HPDE6-E6E7 (cell line): ENCODE measurements at regions not wholly inside any gene's neighbourhood (a gene's known extent, or its start where the extent isn't known, plus 50 kb on each side); places are given as distances from the start of the nearest gene placed in this dataset.

Experiments used
- DNase-seq: peaks from one replicate; pipeline ENCODE4 v3.0.0; 2011; ENCODE audit warnings: missing footprints; ENCODE audit errors: extremely low spot score

DNA sequence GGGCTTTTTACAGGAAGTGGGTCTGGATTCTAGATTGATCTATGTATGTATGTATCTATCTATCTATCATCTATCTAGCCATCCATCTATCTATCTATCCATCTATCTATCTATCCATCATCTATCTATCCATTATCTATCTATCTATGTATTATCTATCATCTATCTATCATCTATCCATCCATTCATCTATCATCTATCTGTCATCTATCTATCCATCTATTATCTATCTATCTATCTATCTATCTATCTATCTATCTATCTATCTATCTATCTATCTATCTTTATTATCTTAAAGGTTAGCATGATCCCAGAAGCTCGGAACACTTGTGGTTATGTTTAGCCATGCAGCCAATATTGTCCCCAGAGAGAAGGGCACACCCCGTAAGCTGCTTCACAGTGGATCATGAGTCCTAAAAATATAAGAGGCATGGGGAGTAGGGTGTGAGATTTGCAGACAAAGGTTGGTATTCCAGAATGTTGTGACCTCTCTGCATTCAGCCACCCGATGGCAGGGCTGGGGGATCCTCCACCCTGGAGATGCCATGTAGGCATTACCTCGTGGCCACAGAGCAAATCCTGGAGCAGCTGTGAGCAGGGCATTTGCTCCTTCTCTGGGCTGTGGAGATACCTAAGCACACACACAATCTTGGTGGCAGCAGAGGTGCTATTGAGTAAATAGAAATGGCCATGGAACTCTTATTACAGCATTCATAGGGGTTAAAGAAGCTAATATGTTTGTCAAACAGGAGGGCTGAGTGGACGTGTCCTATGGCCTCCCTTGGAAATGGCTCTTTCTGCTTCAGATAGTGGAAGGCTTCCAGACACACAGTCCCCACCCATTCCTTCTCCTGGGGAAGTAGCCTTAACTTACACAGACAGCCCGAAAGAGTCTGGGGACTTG, 310.0 kb upstream of the TSHZ3 start:
- DNase-seq, result no peak

DNA sequence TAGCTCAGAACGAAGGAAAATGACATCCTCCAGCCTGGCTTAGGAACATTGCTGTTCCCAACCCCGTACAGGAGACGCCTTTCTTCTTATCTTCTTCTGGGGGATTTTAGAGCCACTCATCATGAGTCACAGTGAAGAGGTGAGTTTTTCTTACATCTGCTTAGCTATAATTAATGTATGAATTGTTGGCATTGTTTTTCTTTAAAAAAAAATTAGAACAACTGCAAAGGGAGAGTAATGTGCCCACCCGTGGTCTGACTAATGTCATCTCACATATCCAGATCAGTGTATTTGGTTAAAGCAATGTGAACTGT, 310.6 kb upstream of the TSHZ3 start:
- DNase-seq, result no peak

DNA sequence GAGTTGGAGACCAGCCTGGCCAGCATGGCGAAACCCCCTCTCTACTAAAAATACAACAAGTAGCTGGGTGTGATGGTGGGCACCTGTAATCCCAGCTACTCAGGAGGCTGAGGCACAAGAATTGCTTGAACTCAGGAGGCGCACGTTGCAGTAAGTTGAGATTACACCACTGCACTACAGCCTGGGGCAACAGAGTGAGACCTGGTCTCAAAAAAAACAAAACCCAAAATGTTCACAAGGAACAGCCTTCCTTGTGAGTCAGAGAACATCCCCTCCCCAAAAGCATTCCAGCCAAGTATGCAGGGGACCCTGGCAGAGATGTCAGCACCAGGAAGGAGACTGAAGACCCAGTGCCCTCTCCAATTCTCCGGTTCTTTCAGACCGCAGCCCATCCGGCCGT, 314.9 kb upstream of the TSHZ3 start:
- DNase-seq, result no peak

DNA sequence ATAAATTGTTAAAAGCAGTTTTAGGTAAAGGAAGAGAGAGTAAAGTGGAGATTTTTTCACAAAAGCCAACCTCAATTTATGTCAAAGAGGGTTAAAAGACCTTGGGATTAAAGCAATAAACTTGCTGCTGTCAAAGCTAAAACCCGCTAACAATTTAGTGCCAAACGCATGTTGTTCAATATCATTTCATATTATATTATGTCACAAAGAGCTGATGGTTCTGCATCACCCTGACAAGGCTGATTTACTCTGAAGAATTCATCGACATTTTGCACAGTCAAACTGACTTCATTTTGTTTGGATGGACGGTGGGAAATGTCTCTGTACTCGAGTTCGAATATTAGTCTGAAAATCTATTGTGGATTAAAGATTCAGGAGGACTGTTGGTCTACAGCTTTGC, 315.8 kb upstream of the TSHZ3 start:
- DNase-seq, result no peak

DNA sequence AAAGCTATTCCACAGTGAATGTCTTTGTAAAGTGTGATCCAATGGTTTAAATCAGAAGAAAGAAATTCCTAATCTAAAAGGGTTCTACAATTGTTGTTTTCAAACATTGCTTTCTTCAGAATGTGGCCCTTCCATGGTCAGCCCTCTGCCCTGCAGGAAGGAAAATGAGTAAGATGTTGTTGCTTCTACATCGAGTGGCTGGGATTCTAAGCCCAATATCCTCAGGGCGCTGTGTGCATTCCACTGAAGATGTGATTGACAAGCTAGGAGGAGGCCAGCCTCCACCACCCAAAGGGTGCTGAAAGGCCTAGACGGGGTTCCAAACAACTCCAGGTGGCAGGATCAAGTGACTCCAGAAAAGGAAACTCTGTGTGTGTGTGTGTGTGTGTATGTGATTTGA, 316.9 kb upstream of the TSHZ3 start:
- no peak for DNase-seq

DNA sequence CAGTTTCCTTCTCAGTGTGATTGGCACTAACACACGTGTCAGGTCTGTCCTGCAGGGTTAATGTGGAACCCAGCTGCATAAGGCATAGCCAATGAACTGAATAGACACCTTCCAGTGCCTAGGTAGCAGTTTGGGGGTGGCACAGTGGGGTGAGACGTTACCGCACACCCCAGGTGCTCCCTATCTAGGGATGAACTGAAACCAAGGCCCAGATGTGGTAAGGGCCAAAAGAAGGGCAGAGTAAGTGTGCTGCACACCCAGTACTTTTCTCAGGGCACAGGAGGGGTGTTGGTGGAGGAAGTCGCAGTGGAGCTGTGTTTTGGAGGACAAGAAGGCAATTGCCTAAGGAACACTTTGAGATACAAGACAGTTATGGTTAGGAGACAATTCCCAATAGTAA, 317.9 kb upstream of the TSHZ3 start:
- no peak for DNase-seq

DNA sequence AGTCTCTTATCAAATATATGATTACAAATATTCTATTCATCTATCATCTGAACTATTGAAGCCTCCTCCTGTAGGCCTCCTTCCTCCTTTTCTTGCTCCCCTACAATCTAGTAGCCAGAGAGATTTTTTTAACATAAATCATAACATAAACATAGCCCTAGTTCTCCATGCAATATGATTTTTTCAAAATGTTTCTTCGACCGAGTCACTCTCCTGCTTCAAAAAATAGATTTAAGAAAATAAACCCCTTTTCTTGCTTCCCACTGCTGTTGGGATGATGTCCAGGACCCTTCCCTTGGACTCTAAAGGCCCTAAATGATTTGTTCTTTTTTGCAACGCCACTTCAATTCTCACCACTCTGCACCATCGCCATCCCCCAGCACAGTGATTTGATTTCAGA, 319.7 kb upstream of the TSHZ3 start:
- DNase-seq, result no peak

DNA sequence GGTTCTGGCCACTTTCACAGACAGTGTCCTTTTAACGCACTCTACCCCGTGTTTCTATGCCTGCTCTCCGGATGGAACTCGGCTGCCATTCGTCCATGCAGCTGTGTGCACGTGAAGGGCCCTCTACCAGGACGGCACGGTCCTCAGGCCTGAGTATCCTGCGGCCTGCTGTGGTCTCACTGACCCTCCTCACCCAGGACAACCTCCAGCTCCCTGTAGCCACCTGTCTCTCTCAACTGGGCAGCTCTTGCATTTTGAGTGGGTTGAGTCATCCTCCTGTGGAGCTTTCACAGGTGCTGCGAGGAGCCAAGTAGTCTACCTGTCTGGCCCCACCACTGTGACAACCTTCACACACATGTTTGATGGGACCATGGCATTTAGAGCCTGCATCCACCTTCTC, 321.7 kb upstream of the TSHZ3 start:
- no peak for DNase-seq

DNA sequence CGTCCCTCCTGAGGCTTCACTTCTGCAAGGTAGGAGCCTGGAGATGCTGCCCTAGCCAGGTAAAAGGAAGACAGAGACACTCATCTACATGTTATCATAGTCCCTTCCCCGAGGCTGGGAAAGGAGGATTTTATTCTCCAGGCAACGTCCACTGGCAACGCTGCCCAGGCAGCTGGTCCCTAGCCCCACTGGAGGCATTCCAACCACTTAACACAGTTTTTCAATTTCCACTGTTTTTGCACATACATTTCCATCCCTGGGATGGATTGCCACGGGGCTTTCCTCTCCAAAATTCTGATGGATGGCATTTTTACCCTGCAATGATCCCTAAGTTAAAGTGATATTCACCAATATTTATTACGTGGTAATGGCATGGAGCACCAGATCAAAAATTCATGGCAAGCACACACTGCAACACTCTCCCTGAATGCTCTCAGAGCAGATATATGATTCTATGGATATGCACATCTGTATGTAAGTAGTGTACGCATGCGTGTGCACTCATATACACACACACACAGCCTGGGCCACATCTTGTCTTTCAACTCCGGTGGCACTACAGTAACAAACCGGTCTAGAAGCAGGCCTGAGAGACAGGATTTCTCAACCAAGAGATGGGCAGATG, 322.3 kb upstream of the TSHZ3 start:
- DNase-seq, result no peak

DNA sequence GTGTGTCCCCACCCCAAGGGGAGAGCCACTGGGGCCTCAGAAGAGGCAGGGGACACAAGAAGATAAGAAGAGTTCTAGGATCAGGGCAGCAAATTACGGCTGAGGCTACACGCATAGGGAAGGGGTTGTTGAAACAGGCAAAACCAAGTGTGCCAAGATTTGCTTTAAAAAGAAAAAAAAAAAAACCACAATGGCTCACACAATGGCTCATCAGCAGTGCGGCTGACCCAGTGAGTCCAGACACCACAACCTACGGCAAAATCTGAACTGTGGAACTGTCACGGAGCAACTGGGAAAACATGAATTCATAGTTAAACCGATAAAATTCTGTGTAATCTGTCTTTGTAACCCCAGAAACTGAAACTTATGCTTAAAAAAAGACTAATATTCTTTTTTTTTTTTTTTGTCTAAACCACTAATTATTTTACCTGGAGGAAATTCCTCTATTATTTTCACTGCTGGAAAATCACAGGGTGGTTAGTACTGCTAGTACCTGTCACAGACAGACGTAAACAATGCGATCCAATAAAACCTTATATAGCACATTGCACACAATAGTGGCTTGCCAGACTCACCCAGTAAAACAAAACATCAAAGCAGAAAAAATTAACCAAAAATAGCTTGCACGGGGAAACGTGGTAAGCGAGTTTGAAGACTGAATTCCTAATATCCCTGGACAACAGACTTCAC, 325.4 kb upstream of the TSHZ3 start:
- DNase-seq, result no peak

DNA sequence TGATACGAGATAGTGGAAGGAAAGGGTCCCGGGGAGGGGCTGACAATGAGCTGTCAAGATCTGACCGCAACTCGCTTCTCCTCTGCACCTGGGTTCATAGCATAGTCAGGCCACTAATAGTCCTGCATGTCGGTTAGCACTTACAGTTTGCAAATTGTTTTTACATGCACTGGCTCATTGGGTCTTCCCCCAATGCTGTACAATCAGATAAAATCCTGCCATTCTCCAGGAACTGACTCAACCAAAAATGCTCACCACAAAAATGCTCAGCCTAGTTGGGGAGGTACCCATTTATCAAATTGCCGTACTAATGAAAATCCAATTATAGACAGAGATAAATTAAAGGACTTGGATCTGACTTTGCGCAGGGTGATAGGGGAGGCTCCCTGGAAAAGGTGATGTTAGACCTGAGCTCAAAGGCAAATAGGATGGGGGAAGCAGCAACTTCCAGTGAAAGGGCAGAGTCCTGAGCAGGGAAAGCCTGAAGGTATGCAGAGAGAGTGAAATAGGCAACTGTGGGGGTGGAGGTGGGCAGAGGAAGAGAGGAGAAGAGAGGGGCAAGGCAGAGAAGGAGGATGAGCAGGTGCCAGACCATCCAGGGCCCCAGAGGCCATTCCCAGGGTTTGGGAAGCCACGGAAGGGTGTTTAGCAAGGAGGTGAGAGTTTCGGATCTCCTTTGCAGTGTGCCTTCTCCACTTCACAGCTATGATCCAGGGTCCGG, 326.1 kb upstream of the TSHZ3 start:
- DNase-seq, result no peak

DNA sequence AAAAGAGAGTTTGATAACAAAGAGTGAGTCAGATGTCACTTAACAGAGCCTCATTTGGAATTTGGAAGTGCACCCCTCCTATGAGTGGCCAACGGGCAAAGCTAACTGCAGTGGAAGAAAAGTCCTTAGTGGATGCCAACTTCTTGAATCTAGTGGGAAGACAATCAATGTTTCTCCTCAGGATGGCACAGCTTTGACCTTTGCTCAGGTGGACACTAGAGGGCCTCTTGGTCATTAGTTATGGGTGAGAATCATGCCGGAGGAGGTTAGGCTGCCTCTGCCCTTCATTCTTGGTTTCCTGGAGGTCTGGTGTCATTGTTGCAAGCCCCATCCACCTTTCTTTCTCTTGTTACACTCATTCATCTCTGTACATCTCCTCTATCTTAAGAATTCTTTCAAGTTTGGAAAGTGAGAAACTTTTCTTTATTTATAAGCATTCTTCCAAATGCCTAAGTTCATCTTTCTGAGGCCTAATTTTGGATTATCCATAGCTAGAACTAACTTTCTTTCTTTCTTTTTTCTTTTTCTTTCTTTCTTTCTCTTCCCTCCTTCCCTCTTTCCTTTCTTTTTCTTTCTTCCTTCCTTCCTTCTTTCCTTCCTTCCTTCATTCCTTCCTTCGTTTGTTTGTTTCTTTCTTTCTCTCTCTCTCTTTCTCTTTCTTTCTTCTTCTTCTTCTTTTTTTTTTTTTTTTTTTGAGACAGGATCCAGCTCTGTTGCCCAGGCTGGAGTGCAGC, 327.2 kb upstream of the TSHZ3 start:
- DNase-seq, result no peak

DNA sequence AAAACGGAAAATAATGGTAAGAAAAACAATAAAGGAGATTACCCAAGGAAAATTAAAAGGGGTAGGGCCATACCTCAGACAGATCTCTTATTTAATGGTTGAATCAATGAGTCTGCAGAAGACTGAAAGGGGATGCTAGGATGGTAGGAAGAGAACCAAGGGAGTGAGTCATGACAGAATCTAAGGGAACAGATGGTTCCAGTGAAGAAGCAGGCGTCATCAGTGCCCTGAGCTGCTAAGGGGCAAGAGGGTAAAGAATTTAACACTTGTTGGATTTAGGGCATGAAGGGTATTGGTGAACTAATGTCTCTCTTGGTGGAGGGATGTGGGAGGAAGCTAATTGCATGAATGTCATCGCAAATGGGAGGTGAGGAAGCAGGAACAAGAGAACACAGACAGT, 329.2 kb upstream of the TSHZ3 start:
- no peak for DNase-seq

DNA sequence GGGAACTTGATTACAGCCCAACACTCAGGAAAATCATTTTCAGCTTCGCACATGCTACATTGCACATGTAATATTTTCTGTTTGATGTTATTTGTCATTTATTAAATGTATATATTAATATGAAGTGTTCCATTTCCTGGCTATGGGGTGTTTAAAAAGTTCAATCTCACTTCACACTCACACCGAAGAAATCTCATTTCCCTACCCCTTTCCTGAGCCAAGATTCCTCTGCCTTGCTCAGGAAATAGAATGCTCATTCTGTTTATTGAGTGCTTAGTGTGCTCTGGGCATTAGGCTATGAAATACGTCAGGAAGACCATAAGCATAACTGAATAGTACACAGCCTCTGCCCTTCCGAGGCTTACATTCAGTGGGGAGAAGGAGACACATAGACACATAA, 331.9 kb upstream of the TSHZ3 start:
- DNase-seq, result no peak

DNA sequence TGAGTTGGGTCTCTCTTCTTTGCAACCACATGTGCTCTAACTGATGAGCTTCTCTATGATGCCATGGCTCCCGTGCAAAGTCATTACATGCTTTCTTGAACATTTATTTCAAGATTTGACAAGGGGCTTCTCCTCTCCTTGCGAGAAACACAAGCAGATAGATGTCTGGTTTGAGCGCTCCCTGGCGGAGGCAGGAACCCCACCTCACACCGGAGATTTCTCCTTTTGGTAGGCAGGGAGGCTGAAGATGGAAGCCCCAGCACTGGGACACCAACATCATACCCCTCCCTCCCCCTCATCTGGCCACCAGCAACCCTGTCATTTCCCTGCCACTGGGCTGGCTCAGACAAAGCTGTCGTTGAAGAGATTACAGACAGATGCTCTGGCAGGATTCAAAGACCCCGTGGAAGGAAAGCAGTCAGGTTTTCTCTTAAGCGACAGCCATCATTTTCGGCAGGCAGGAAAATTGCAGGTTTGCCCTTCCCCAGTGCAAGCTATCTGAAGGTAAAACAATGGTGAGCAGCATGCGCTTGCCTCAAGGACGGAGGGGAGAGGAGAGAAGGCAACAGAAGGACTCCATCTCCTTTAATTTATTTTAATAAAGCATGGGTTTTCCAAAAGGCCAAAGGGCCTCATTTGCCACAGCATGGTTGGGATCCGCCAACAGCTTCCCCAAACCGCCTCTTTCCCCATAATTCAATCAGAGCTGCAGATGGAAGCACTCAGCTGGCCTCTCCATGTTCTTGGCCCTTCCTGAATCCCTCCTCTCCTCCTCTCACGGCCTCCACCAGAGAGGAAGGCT, 344.1 kb upstream of the TSHZ3 start:
- no peak for DNase-seq

DNA sequence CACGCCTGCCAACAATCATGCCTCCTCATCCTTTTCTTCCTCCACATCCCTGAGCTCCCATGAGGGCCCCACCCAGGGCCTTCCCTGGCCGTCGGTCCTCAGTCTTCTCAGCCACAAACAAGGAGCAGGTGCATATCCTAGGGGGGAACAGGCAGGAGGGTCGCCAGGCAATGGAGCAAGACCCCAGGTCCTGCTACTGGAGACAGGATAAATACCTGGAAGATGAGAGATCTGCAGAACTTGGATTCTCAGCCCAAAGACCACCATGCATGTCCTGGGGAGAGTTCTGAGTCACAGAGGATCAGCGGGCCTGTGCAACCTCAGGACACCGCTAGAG, 344.7 kb upstream of the TSHZ3 start:
- DNase-seq, result no peak

DNA sequence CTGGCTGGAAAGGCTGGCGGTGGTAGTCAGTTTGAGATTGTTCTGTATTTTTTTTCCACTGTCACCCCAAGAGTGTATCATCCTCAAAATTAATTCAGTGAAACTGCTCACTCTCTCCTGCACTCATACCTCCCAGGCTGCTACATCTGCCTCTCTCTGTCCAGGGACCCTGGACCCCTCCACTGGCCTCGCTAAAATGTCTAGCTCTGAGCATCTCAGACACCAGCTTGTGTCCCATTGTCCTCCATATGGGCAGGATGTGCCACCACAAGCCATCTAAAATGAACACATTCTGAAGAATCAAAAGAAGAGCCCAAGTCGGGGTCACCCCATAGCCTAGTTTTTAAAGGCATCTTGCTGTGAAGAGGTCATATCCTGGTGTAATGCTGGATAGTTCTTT, 345.5 kb upstream of the TSHZ3 start:
- no peak for DNase-seq

DNA sequence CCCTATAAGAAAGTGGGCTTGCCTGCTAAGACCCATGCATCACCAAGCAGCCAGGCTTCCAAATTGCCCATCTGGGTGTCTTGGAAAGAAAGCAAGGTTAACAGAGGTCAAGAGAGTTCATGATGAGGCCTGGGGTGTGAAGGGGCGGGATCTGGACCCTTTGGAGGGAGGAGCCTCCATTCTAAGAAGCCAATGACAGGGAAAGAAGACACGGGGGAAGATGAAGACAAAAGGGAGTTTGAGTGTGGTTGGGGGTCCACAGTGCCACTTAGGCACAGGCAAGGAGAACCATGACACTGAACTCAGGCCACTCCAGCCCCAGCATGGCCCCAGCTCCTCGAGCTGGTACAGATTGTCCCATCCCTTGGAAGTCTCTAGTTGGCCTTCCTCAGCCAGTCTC, 350.2 kb upstream of the TSHZ3 start:
- no peak for DNase-seq

DNA sequence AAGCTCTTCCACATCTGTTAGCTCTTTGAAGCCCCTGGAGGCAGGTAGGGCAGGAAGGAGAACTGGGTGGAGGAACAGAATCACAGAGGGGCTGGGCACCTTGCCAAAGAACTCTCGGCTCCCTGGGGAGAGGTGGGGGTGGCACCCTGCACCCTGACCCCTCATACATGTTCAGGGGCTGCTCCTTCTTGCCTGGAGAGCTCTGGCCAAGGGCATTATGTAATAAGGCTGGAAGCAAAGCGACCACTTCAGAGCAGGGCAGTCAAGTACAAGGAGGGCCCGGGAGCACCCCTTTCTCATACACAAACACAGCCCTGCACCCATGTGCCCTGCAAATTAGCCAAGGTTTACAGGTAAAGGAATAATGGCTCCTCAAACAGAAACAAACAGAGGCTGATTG, 351.9 kb upstream of the TSHZ3 start:
- no peak for DNase-seq

DNA sequence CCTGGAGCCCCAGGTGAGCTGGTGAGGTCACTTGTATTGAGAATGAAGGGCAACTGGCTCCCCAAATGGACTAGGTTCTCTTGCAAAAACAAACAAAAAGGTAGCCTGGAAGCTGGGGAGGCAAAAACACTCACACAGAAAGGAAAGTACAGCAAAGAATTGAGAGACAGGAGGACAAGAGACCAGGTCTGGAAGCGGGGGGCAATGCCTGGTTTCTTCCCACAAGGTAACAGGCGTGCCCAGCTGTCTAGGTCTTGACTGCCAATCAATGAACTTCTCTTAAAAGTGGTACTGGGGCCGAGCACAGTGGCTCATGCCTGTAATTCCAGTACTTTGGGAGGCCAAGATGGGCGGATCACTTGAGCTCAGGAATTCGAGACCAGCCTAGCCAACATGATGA, 356.4 kb upstream of the TSHZ3 start:
- DNase-seq, result no peak

DNA sequence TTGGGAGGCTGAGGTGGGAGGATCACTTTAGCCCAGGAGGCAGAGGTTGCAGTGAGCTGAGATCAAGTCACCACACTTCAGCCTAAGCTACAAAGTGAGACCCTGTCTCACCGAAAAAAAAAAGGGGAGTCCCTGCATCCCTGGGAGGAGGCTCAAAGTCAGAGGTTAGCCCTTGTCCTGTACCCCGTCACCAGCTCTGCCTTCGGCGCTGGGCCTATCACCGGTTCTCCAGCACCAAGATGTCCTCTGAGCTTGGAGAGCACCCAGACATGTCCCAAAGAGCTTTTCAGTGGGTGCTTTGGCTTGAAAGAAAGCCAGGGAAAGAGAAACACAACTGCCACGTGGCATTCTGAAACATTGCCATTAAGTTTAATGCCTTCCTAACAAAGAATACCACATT, 356.9 kb upstream of the TSHZ3 start:
- DNase-seq, result no peak
